Left kidney (tissue), 1 donor: ENCODE measurements at regions not wholly inside any gene's neighbourhood (a gene's known extent, or its start where the extent isn't known, plus 50 kb on each side); places are given as distances from the start of the nearest gene placed in this dataset.
"Not testable (repeated sequence)": the region's sequence is repeated elsewhere in the genome, so short reads cannot be mapped to it uniquely, and the experiment has no call there.

Source experiments
- DNase-seq: peaks from one replicate; pipeline ENCODE4 v3.0.0-alpha.2; 2013

GRCh38 chr1:218494449-218494852 lies 149.3 kb downstream of the TGFB2 start:
- DNase-seq = no peak

DNA sequence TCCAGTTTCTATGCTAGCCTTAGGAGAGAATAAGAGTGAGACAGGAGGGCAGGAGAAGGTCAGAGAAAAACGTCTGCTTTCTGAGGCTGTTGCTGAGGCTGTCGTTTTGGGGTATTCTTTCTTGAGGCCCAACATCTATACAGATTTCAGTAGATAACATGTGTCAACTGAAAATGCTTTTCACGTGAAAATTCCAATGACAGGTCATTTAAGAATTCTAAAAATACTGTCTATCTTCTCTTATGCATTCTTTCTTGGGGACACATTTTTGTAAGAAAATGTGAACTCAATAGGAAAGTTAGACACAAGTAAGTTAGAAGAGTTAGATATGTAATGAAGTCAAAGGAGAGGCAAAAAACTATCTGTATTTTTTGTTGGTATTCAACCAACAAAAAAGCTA lies 150.8 kb downstream of the TGFB2 start:
- no peak for DNase-seq

DNA sequence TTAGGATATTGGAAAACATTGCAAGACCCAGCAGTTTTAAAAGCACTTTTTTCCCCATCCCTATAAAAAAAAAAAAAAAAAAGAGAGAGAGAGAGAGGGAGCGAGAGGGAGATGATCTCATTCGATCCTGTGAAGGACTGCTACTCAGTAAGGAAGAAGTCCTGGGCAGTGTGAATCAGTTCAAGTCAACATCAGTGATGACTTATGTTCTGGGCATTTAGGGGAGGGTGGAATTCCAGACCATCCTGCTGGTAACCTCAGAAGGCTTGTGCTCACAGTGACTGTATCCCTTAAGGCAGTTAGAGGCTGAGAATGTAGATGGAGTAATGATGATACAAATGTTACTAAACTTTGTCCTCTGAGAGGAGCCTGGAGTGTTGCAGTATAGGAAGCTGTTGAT lies 151.4 kb downstream of the TGFB2 start:
- DNase-seq = no peak

DNA sequence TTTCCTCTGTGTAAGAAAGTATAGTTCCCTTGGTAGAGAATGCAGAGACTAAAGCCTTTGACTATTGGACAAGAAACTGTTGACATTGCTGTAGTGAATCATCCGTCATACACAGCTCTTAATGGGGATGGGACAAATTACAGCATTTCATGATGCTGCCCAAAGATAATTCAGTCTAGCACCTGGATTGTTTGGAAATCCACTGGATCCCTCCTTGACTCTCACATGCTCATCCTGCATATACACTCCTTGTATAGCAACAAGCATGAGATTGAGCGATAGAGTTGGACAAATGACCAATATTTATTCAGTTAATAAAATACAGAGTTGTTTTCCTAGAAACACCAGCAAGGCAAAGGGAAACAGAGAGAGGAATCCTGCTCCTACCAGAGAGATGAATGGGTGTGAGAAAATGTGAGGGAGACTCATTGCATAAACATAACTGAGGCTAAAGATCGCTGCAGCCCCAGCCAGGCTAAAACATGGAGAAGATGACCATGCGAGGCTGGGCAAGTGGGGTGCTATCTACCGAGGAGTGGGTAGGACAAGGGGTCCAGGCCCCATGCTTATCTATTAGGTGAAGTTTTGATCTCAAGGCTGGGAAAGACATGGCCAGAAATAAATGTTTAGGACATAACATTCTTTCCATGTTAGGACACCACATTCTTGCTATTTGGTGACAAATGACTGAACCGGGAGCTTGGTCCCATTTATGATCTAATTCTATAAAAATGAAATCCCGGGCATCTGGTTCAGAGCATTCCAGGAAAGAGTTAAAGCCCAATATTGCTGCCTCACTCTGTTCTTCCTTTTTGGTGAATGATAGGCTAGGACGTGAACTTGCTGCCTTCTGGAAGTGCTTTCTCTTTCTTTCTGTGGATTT lies 153.2 kb downstream of the TGFB2 start:
- DNase-seq = no peak

- no peak for DNase-seq
Measured at GRCh38 chr1:218499011-218499691, 154.0 kb downstream of the TGFB2 start.

DNA sequence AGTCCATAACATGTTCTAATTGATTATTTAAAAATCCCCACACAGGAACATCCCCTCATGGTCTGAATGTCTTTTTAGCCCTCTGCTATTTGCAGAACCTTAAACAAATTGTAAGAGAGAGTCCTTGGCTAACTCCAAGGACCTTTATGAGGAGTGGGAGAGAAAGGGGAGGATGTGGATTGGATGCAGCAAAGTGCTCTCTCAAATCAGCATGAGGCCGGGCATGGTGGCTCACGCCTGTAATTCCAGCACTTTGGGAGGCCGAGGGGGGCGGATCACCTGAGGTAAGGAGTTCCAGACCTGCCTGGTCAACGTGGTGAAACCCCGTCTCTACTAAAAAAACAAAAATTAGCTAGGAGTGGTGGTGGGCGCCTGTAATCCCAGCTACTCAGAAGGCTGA lies 154.8 kb downstream of the TGFB2 start:
- no peak for DNase-seq

GRCh38 chr1:218501161-218501560 lies 156.0 kb downstream of the TGFB2 start:
- DNase-seq = no peak

DNA sequence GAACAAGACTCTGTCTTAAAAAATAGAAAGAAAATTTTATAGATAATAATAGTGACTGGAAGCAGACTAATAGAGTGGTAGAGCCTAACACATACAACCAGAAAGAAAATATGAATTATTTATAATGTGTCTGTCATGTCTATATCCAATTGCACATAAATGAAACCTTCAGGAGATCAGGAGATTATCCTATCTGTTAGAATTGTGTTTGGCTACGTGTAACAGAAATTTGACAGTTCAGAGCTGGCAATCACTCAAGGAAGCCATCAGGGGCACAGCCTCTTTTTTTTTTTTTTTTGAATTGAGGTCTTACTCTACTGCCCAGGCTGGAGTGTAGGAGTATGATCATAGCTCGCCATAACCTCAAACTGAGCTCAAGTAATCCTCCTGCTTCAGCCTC lies 157.2 kb downstream of the TGFB2 start:
- DNase-seq = no peak

- DNase-seq = no peak
Measured at GRCh38 chr1:218503102-218503501, 158.0 kb downstream of the TGFB2 start.

GRCh38 chr1:218507355-218508002 lies 162.3 kb downstream of the TGFB2 start:
- no peak for DNase-seq

DNA sequence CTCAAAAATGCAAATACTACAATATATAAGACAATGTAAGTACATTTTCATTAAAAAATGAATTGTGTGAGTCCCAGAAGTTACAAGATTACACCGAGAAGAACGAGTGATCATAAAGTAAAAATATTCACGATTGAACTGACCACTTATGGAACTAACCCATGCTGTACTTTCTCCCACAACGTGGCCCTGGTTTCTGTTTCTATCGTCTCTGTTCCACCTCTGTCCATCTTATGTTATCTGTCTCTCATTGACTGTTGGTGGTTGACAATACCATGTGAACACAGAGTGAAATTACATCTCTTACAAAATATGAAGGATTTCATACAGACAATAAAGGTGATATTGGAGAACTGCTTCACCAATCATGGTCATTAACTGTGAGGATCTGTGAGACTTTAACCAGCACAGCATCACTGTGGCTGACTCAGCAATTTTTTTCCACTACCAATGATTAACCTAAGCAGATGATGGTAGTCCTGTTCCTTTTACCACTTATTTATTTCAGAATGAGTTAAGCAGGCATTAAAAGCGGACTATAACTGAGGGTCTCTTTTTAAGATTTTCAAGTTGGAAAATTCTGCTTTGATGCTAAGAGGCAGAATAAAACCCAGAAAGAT lies 165.1 kb downstream of the TGFB2 start:
- no peak for DNase-seq

DNA sequence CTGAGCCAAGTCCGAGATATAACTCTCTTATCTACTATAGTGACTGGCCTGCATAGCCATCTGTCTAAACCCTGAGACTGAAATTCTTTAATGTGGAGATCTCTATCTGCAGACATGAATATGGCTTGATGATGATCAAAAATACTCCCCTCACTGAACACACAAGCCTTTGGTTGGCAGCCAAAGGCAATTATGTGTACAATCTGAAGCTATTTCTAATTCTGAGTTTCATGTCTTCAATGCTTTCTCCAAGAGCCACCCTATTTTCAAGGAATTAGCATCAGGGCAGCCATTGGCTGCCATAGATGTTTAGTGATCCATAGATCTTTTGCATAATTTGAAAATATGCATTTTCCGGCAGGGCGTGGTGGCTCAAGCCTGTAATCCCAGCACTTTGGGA lies 168.2 kb downstream of the TGFB2 start:
- DNase-seq = no peak

- no peak for DNase-seq
Measured at GRCh38 chr1:218514689-218515088, 169.6 kb downstream of the TGFB2 start.

- DNase-seq = no peak
Measured at GRCh38 chr1:218516526-218516925, 171.4 kb downstream of the TGFB2 start.

- DNase-seq = no peak
Measured at GRCh38 chr1:218517459-218517858, 172.3 kb downstream of the TGFB2 start.

GRCh38 chr1:218518216-218518740 lies 173.1 kb downstream of the TGFB2 start:
- DNase-seq = no peak

DNA sequence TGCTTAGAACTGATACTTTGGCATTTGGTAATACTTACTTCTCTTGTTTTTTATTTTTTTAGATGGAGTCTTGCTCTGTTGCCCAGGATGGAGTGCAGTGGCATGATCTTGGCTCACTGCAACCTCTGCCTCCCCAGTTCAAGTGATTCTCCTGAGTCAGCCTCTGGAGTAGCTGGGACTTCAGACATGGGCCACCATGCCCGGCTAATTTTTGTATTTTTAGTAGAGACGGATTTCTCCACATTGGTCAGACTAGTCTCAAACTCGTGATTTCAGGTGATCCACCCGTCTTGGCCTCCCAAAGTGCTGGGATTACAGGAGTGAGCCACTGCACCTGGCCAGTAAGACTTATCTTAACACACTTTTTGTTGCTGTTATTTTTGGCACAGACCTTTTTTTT lies 175.5 kb downstream of the TGFB2 start:
- not testable (repeated sequence) for DNase-seq

DNA sequence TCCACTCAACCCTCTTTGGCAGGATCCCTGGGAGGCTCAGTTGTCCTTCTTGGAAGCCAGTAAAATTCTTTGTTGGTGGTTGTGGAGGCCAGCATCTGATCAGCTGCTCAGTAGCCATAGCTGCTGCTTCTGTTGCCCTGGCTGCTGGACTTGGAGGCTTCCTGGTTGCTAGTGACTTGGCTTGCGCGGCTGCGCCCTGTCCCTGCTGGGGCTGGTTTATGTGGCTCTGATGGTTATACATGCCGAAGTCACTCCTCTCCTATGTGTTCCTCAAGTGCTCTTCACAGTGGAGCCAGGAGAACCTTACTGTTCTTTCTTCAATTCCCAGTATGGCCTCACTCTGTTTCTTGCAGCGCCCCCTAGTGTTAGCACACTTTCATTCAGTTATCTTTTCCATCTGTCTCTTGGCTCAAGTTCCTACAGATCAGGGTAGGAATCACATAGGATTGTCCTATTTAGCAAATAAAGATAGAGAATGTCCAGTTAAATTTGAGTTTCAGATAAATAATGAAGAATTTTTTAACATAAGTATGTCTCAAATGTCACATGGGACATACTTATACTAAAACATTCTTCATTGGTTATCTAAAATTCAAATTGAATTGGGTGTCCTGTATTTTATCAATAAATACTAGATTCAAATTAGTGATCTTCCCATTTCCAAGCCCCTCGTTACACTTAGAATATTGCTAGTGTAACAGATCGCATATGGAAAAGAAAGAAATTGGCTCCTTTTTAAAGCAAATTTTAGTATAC lies 176.5 kb downstream of the TGFB2 start:
- no peak for DNase-seq

GRCh38 chr1:218524526-218524925 lies 179.4 kb downstream of the TGFB2 start:
- DNase-seq = no peak

GRCh38 chr1:218525031-218525430 lies 179.9 kb downstream of the TGFB2 start:
- no peak for DNase-seq

GRCh38 chr1:218525451-218526197 lies 180.5 kb downstream of the TGFB2 start:
- DNase-seq = no peak
